GM21717 (cell line): ENCODE measurements at regions not wholly inside any gene's neighbourhood (a gene's known extent, or its start where the extent isn't known, plus 50 kb on each side); places are given as distances from the start of the nearest gene placed in this dataset.

Experiments used
- ATAC-seq: cut with Tn5 transposase; IDR thresholded peaks from one replicate; pipeline ENCODE4 v1.9.1; 2021; ENCODE audit warnings: mild to moderate bottlenecking, moderate library complexity; ENCODE audit not compliant: unreplicated experiment

- no peak for ATAC-seq
These were observed 86.6 kb downstream of the NOC3L start for GRCh38 chr10:94276140-94276539.

GRCh38 chr10:94277450-94277849 lies 85.3 kb downstream of the NOC3L start:
- no peak for ATAC-seq

GRCh38 chr10:94279835-94280709 lies 82.7 kb downstream of the NOC3L start:
- no peak for ATAC-seq

DNA sequence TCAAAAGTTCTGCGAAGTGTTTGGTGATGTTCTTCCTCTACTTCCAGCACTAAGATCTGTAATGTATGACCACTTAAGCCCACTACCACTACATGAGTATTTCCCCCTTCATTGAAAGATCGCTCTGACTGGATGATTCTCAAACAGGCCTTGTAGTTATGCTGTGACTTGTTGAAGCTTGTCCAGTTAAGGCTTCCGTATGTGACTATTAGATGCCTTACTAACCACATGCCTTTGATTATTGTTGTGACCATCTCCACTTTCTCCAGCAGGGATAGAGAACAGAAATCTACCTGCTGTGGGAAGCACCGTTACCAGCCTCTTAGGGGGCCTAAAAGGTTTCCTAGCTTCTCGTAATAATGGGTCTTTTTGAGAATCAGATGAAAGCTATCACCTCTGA lies 81.1 kb downstream of the NOC3L start:
- no peak for ATAC-seq

- no peak for ATAC-seq
These were observed 80.4 kb downstream of the NOC3L start for GRCh38 chr10:94282369-94282768.
